WERI-Rb-1 (cell line): ENCODE measurements at regions not wholly inside any gene's neighbourhood (a gene's known extent, or its start where the extent isn't known, plus 50 kb on each side); places are given as distances from the start of the nearest gene placed in this dataset.

Source experiments
- DNase-seq: peaks from one replicate; pipeline ENCODE4 v3.0.0-alpha.2; 2020
- H3K27ac ChIP-seq: fragments of 250-450 bp; sonication (Bioruptor Pico); 2 replicates; pipeline ENCODE4 v1.5.1; 2020; ENCODE audit warnings: mild to moderate bottlenecking, moderate library complexity
- H3K27me3 ChIP-seq: fragments of 250-450 bp; sonication (Bioruptor Pico); 2 replicates; pipeline ENCODE4 v1.5.1; 2021; ENCODE audit warnings: mild to moderate bottlenecking, low read depth, moderate library complexity; ENCODE audit not compliant: insufficient read depth, severe bottlenecking
- H3K36me3 ChIP-seq: fragments of 250-450 bp; sonication (Bioruptor Pico); 2 replicates; pipeline ENCODE4 v1.5.1; 2020; ENCODE audit warnings: mild to moderate bottlenecking, moderate library complexity
- H3K4me3 ChIP-seq: 2 replicates; pipeline ENCODE4 v1.5.1; 2011; ENCODE audit warnings: low read depth, mild to moderate bottlenecking, control low read depth, low read length
- H3K9me3 ChIP-seq: fragments of 250-450 bp; sonication (Bioruptor Pico); 2 replicates; pipeline ENCODE4 v1.5.1; 2021; ENCODE audit warnings: mild to moderate bottlenecking, moderate library complexity; ENCODE audit not compliant: severe bottlenecking
- TF ChIP-seq, protein P1 (sequence below): IDR thresholded peaks from 2 replicates; pipeline ENCODE4 v1.5.1; 2011; ENCODE audit warnings: low read depth, mild to moderate bottlenecking, control low read depth, inconsistent platforms, low read length

DNA sequence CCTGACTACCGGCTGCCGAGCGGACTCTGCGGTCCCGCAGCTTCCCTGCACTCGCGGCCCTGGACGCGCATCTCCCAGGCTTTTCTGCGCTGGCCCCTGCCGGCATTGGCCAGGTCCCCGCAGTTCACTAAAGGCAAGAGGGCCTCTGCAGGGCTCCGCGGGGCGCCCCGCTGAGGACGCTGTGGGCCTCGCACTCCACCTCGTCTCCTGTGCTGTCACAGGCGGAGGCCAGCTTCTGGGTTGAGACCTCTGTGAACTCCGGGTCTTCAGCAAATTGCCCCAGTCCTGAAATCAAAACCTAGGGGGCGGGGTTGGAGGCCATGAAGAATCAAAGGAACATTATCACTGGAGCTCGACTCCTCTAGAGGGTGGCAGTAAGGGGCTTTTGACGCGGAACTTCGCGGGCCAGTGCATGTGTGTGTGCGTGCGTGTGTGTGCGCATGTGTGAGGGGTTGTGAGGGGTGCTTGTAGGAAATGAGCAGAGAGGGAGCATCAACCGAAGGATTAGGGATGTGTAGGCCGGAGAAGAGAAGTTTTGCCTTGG lies 68.5 kb upstream of the CAPRIN2 start:
- Histone ChIP-seq H3K27ac (no peak overlapping the region), H3K27me3 (no peaks in the 10 kb centered on the region), H3K9me3 (no peaks in the 10 kb centered on the region), H3K4me3 (no peak overlapping the region), H3K36me3 (no peaks in the 10 kb centered on the region)
- TF ChIP-seq, protein P1, sequence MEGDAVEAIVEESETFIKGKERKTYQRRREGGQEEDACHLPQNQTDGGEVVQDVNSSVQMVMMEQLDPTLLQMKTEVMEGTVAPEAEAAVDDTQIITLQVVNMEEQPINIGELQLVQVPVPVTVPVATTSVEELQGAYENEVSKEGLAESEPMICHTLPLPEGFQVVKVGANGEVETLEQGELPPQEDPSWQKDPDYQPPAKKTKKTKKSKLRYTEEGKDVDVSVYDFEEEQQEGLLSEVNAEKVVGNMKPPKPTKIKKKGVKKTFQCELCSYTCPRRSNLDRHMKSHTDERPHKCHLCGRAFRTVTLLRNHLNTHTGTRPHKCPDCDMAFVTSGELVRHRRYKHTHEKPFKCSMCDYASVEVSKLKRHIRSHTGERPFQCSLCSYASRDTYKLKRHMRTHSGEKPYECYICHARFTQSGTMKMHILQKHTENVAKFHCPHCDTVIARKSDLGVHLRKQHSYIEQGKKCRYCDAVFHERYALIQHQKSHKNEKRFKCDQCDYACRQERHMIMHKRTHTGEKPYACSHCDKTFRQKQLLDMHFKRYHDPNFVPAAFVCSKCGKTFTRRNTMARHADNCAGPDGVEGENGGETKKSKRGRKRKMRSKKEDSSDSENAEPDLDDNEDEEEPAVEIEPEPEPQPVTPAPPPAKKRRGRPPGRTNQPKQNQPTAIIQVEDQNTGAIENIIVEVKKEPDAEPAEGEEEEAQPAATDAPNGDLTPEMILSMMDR: no peak
- DNase-seq: no peak

DNA sequence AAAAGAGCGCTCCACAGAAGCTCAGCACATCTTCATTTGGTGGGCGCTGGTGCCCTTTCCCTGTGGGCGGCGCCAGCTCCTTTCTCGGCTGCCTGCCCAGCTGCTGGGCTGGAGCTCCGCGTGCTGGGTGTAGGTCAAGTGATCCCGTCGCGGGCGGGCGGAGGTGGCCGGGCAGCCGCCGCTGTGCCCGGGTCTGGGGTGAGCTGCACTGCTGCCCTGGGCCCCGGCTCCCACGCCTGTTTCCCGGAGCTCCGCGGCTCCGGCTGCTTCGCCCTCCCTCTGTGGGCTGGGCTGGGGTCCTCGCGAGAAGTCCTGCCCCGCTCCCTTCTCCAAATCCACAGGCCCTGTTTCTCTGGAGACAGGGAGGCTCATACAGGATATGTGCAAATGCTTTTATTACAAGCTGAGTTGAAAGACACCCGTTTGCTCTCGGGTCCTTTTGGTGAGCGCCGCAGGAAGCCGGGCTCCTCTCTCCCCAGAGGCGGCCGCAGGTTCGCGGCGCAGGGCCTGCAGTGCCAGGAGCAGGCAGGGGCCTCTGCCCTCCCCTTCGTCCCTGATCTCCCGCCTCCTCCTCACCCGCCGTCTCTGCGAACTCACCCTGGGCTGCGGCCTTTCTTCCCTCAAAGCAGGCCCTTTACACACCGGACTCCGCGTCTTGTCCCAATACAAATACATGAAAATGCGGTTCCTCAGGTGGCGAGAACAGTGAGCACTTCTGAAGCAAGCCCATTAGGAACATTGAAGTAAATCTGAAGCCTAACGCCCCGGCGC lies 67.8 kb upstream of the CAPRIN2 start:
- TF ChIP-seq, protein P1: no peak
- DNase-seq: no peak
- Histone ChIP-seq H3K27ac (no peak overlapping the region), H3K4me3 (no peak overlapping the region), H3K9me3 (no peaks in the 10 kb centered on the region), H3K36me3 (no peaks in the 10 kb centered on the region), H3K27me3 (no peaks in the 10 kb centered on the region)

DNA sequence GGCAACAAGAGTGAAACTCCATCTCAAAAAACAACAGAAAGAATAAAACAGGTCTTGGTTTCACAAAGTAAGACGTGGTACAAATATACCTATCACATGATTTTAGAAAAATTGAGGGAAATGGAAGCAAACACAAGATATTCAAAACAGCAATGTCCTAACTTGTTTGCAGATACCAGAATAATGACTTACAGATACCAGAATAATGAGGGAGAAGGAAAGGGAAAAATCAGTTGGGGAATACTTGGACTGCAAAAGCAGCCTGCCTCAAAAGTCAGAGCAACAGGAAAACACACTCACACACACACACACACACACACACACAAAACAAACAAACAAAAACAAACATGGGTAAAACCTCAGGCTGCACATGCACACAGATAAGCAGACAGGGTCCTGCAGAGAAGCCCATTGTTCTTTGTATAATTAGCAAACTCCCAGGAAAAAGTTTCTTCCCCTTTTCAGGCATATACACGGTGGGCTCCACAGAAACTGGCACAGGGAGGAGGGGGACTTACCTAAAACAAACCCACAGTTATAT lies 65.7 kb upstream of the CAPRIN2 start:
- DNase-seq: no peak
- H3K36me3 ChIP-seq: no peaks in the 10 kb centered on the region

DNA sequence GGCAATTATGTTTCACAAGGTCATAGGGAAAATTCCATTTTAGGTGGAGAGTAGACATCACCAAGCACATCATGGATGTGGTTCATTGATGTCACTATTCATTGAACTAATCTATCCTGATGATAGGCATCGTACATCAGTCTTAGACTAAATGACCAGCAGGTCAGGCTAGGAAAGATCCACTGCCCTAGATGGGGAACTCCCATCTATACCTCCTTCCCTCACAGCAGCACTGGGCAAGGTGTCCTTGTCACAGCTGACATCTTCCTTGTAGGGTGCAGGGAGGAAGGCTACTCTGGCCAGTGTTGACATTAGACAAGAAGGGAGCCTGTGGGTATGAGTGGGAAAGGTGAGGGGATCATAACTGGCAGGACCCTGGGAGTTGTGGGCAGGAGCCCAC lies 63.8 kb upstream of the CAPRIN2 start:
- TF ChIP-seq, protein P1: no peak
- Histone ChIP-seq H3K36me3 (no peaks in the 10 kb centered on the region), H3K27me3 (no peaks in the 10 kb centered on the region), H3K9me3 (no peaks in the 10 kb centered on the region), H3K27ac (no peak overlapping the region), H3K4me3 (no peak overlapping the region)
- no peak for DNase-seq

More for the DNA sequence above, 65.7 kb upstream of the CAPRIN2 start:
- Histone ChIP-seq H3K27ac (no peak overlapping the region), H3K9me3 (no peaks in the 10 kb centered on the region), H3K27me3 (no peaks in the 10 kb centered on the region), H3K4me3 (no peak overlapping the region)
- TF ChIP-seq, protein P1: no peak

DNA sequence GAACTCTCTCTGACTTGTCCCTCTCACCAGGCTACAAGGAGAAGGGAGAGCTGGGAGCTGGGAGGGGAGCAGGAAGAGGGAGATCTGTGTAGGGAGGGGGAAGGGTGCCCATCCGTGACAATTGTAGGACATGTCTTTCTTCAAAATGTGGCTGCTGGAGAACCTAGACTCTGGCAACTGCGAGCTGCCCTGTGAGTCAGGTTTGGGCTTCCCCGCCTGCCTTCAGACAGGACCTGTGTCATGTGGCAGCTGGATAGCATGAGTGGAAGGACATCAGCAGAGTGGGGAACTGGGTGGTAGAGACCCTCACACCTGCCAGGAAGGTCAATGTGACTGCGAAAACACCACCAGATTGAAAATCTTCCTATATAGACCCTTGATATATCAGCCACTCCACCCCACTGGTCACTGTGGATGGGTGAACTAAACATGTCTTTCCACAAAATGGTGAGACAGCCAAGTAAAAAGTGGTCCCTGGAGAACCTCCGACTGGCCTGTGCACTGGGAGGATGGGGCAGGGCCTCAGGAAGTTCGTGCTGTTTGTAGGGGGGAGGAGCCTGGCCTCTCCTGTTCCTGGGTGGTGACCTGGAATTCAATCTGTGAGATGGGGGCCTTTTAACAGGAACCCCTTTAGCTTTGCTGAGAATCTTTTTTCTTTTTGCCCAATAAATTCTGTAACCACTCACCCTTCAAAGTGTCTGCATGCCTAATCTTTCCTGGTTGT lies 62.2 kb upstream of the CAPRIN2 start:
- no peaks in the 10 kb centered on the region for H3K9me3 ChIP-seq
- no peak for DNase-seq
- H3K36me3 ChIP-seq: no peaks in the 10 kb centered on the region
- H3K4me3 ChIP-seq: no peak overlapping the region
- TF ChIP-seq, protein P1: no peak
- H3K27me3 ChIP-seq: no peaks in the 10 kb centered on the region
- H3K27ac ChIP-seq: no peak overlapping the region
